WTC11 (cell line): ENCODE measurements at regions not wholly inside any gene's neighbourhood (a gene's known extent, or its start where the extent isn't known, plus 50 kb on each side); places are given as distances from the start of the nearest gene placed in this dataset.

Experiments used
- ATAC-seq: fragments of 200-7000 bp; cut with Tn5 transposase; 2 replicates; pipeline ENCODE4 v1.10.0; 2021; ENCODE audit warnings: mild to moderate bottlenecking, moderate library complexity
- CTCF ChIA-PET: fragments of 300-600 bp; sonication (Branson Sonifier 250); formaldehyde crosslinking; loops from one replicate; lab custom pipeline; 2021; ENCODE audit warnings: antibody characterized with exemption; lab: Charles Lee
- POLR2A ChIA-PET: fragments of 350-600 bp; sonication (Branson Sonifier 250); formaldehyde crosslinking; loops from one replicate; lab custom pipeline; 2021; ENCODE audit warnings: antibody characterized with exemption; lab: Charles Lee
- DNase-seq: peaks from one replicate; pipeline ENCODE4 v3.0.0; 2021; ENCODE audit warnings: low spot score
- H3K27ac Mint-ChIP-seq: 2 replicates; pipeline ENCODE4 v1.8.0; 2021; ENCODE audit warnings: mixed read lengths
- H3K27me3 Mint-ChIP-seq: 2 replicates; pipeline ENCODE4 v1.8.0; 2021; ENCODE audit warnings: low read depth, mild to moderate bottlenecking, moderate library complexity, mixed read lengths
- H3K36me3 Mint-ChIP-seq: 2 replicates; pipeline ENCODE4 v1.8.0; 2021; ENCODE audit warnings: mixed read lengths
- H3K4me1 Mint-ChIP-seq: 2 replicates; pipeline ENCODE4 v1.8.0; 2022; ENCODE audit warnings: mixed read lengths
- H3K4me3 Mint-ChIP-seq: 2 replicates; pipeline ENCODE4 v1.8.0; 2021; ENCODE audit warnings: mild to moderate bottlenecking, moderate library complexity, mixed read lengths
- H3K9me3 Mint-ChIP-seq: 2 replicates; pipeline ENCODE4 v1.8.0; 2021; ENCODE audit warnings: mixed read lengths
- AFF4 ChIP-seq: sonication (generic); formaldehyde crosslinking; IDR thresholded peaks from 2 replicates; pipeline ENCODE4 v1.8.1; 2023; ENCODE audit warnings: mild to moderate bottlenecking, missing genetic modification reagents, borderline replicate concordance
- ARID4B ChIP-seq: sonication (generic); formaldehyde crosslinking; IDR thresholded peaks from 2 replicates; pipeline ENCODE4 v1.8.0; 2023; ENCODE audit warnings: missing genetic modification reagents, mild to moderate bottlenecking, borderline replicate concordance
- ATF2 ChIP-seq: sonication (generic); formaldehyde crosslinking; IDR thresholded peaks from 2 replicates; pipeline ENCODE4 v1.8.1; 2022; ENCODE audit warnings: low read depth, missing genetic modification reagents, borderline replicate concordance
- E2F4 ChIP-seq: sonication (generic); formaldehyde crosslinking; IDR thresholded peaks from 2 replicates; pipeline ENCODE4 v1.8.1; 2022; ENCODE audit warnings: low read depth, mild to moderate bottlenecking, moderate library complexity, missing genetic modification reagents, borderline replicate concordance
- EMX1 ChIP-seq: fragments of 250-450 bp; sonication (Bioruptor Pico); IDR thresholded peaks from 2 replicates; pipeline ENCODE4 v1.8.0; 2021; ENCODE audit warnings: mild to moderate bottlenecking
- GABPB1 ChIP-seq: sonication (generic); formaldehyde crosslinking; IDR thresholded peaks from 2 replicates; pipeline ENCODE4 v1.8.1; 2023; ENCODE audit warnings: mild to moderate bottlenecking, missing genetic modification reagents
- HMGXB4 ChIP-seq: sonication (generic); formaldehyde crosslinking; IDR thresholded peaks from 2 replicates; pipeline ENCODE4 v1.8.1; 2023; ENCODE audit warnings: mild to moderate bottlenecking, moderate library complexity, missing genetic modification reagents
- KAT7 ChIP-seq: sonication (generic); formaldehyde crosslinking; IDR thresholded peaks from 2 replicates; pipeline ENCODE4 v1.8.1; 2023; ENCODE audit warnings: missing genetic modification reagents, mild to moderate bottlenecking, borderline replicate concordance
- NR1H2 ChIP-seq: sonication (generic); formaldehyde crosslinking; IDR thresholded peaks from 2 replicates; pipeline ENCODE4 v1.9.0; 2021; ENCODE audit warnings: mild to moderate bottlenecking, moderate library complexity, missing genetic modification reagents
- OVOL2 ChIP-seq: fragments of 250-450 bp; sonication (Bioruptor Pico); IDR thresholded peaks from 2 replicates; pipeline ENCODE4 v1.9.0; 2021; ENCODE audit warnings: mild to moderate bottlenecking, borderline replicate concordance
- PREB ChIP-seq: sonication (generic); formaldehyde crosslinking; IDR thresholded peaks from 2 replicates; pipeline ENCODE4 v1.8.1; 2022; ENCODE audit warnings: mild to moderate bottlenecking, missing genetic modification reagents, moderate library complexity, borderline replicate concordance
- SMAD3 ChIP-seq: sonication (generic); formaldehyde crosslinking; IDR thresholded peaks from 2 replicates; pipeline ENCODE4 v1.8.0; 2022; ENCODE audit warnings: missing genetic modification reagents, mild to moderate bottlenecking, borderline replicate concordance
- TEAD1 ChIP-seq: sonication (generic); formaldehyde crosslinking; IDR thresholded peaks from 2 replicates; pipeline ENCODE4 v1.8.0; 2022; ENCODE audit warnings: mild to moderate bottlenecking, missing genetic modification reagents
- USF1 ChIP-seq: sonication (generic); formaldehyde crosslinking; IDR thresholded peaks from 2 replicates; pipeline ENCODE4 v1.8.0; 2022; ENCODE audit warnings: mild to moderate bottlenecking, missing genetic modification reagents
- ZNF121 ChIP-seq: sonication (generic); formaldehyde crosslinking; IDR thresholded peaks from 2 replicates; pipeline ENCODE4 v1.8.0; 2023; ENCODE audit warnings: missing genetic modification reagents
- ZNF219 ChIP-seq: sonication (generic); formaldehyde crosslinking; IDR thresholded peaks from 2 replicates; pipeline ENCODE4 v1.8.0; 2023; ENCODE audit warnings: missing genetic modification reagents, mild to moderate bottlenecking, borderline replicate concordance

GRCh38 chr6:45741437-45742171 lies 274.1 kb downstream of the CLIC5 start:
- Mint-ChIP-seq H3K9me3 (0 out of 2 replicates have a peak, but pooled peaks cover 5% of the 10 kb centered on the region), H3K4me1 (peaks cover 8% of the 10 kb centered on the region), H3K27ac (no peak overlapping the region; the same call in 1 of the 2 replicates), H3K36me3 (no peaks in the 10 kb centered on the region), H3K4me3 (no peak overlapping the region), H3K27me3 (no peaks in the 10 kb centered on the region)
- no peak for TF ChIP-seq ZNF121 (CRISPR knock-in tag)
- TF ChIP-seq PREB (CRISPR knock-in tag) = no peak
- TF ChIP-seq AFF4 (CRISPR knock-in tag) = no peak
- no peak for TF ChIP-seq HMGXB4 (CRISPR knock-in tag)
- no peak for TF ChIP-seq E2F4 (CRISPR knock-in tag)
- TF ChIP-seq NR1H2 (CRISPR knock-in tag) = no peak
- TF ChIP-seq EMX1 (CRISPR knock-in tag) = no peak
- TF ChIP-seq ZNF219 (CRISPR knock-in tag) = no peak
- no peak for TF ChIP-seq USF1
- TF ChIP-seq SMAD3 (CRISPR knock-in tag) = no peak
- no peak for TF ChIP-seq ATF2
- TF ChIP-seq KAT7 = no peak
- TF ChIP-seq TEAD1 (CRISPR knock-in tag) = no peak
- no peak for TF ChIP-seq GABPB1 (CRISPR knock-in tag)
- TF ChIP-seq ARID4B (CRISPR knock-in tag) = no peak
- TF ChIP-seq OVOL2 (CRISPR knock-in tag) = no peak
- ATAC-seq (no peak), DNase-seq (no peak)
- CTCF ChIA-PET = interaction anchor here (1.4 kb wide), 2 partner anchors 20 to 181 kb away, joined by 3 to 5 read pairs; no protein-coding TSS in a partner anchor
- POLR2A ChIA-PET = no interaction called here
